Stimulated activated CD8-positive, alpha-beta memory T cell treated with anti-CD3 and anti-CD28 coated beads, Interleukin-4, amount 100 ng/mL, for 24 hours (primary cell): ENCODE measurements at regions not wholly inside any gene's neighbourhood (a gene's known extent, or its start where the extent isn't known, plus 50 kb on each side); places are given as distances from the start of the nearest gene placed in this dataset.
"Not testable (repeated sequence)": the region's sequence is repeated elsewhere in the genome, so short reads cannot be mapped to it uniquely, and the experiment has no call there.

ENCODE experiments used
- DNase-seq: peaks from one replicate; pipeline ENCODE4 v3.0.0-alpha.2; 2020; ENCODE audit warnings: low read depth

DNA sequence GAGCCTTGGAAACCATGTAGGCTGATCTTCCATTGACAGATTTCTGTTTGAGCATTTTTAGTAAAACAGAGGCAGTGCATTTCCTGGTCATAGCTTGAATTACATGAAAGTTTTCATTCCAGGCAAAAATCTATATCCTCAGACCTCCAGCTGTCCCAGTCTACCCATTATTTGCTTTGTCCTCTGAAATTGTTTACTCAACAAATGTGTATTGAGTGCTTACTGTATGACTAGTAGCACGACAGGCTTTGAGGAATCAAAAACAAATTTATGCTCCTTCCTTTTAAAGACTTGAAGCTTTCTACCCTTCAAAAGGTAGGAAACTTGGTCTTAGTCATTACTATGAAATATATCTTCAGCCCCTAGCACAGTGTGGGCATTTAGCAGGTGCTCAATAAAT is 307.9 kb upstream of the IGFBP7 start:
- no peak for DNase-seq

DNA sequence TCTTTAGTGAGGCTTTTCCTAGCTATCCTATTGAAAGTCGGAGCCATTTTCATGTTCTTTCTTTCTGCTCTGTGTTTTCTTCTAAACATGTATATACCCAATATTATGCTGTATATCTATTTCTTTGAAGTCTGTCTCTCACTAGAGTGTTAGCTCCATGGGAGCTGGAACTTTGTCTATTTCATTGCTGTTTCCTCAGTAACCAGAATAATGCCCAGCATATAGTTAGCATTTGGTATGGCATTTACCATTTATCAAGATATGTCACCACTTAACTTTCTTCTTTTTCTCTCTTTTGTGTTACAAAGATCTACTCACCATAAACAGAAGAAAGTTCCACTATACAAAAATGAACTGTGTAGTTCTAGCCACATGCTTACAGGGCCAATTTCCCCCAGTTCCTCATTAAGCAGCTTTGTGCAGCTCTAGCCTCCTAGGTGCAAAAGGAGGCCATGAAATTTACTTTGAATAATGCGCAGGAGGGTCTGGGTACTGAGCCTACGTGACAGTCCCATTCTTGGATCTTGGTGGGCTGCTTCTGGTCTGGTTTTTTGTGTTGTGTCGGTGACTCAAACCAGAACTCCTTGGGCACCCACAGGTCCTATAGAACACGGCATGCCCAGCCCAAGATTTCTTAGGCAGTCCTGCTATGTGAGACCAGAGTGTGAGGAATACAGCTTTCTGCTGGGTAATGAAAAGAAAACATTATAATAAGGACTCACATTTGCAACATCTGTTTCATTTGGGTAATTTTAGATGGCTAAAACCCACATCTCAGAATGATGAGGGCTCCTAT is 302.3 kb upstream of the IGFBP7 start:
- no peak for DNase-seq

DNA sequence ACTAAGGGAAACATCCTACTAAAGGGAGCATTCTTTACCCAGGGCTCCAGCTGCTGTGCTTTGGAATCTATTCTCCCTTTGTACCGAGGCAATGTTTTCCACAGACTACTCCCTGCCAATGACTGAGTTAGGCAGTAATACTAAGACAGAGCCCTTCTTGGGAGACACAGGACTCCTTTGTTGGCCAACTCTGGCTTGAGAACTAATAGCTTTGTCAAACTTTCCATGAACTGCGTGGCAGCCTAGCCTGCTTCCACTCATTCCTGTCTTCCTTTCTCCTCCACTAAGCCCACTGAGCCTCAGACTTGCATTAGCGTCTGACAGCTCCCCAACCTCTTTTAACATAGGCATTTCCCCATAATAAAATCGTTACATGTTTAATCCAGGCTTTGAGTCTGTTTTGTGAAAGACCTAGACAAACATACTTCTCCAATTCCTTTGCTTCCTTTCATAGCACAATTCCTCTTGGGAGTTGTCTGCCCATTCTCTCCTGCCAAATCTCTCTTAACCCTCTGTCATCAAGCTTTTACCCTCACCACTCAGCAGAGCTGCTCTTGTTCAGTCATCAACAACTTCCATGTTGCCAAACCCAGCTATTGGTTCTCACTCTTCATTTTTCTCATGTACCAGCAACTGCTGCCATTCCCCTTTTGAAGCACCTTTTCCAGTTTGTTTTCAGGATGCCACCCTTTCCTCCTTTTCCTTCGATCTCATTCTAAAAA is 300.3 kb upstream of the IGFBP7 start:
- DNase-seq = no peak

DNA sequence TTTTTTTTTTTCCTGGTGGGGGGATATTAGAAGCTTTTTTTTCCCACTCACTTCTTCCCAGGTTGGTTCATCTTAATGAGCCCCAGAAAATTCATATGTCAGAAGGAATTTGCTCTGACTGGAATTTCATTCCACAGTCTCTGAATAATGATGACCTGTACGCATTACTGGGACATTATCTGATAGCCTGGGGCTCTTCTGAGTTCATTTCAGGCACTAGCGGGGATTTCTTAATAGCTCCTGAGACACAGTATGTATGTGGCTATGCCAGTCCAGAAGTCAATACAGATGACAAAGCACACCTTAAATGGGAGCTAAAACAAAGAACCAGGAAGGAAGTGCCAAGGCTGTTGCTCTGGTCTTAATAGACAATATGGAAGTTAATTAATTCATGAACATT is 295.2 kb upstream of the IGFBP7 start:
- DNase-seq = no peak

DNA sequence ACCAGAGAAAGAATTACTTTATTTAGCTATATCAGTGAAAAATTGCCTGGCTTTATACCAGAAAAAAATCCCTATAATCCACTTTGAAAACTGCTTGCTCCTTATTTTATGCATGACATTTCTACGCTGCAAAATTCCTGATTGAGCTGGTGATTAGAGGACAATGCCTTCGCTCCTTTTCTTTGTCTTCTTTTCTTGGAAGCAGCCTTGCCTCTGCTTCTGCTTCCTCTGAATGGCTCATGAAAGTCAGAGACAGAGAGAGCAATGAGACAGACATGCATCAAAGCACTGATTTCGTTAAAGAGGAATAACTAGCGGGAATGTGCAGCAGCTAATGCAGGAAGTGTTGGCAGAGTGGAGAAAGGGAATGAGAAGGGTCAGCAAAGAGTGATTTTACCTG is 294.3 kb upstream of the IGFBP7 start:
- no peak for DNase-seq

DNA sequence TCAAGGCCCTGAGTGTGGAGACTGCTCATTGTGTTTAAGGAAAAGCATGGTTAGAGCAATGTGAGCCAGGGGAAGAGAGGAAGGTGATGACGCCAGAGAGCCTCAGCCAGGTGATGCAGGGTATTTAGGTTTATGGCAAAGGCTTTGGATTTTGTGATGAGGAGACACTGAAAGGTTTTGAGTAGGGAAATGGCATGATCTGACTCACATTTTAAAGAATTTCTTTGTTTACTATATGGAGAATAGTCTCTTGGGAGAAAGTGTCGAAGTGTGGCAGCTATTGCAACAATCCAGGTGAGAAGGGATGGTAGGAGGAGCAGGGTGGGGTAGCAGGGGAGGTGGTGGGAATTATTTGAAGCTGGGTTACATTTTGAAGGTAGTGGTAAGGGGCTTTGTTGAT is 293.4 kb upstream of the IGFBP7 start:
- DNase-seq = no peak

DNA sequence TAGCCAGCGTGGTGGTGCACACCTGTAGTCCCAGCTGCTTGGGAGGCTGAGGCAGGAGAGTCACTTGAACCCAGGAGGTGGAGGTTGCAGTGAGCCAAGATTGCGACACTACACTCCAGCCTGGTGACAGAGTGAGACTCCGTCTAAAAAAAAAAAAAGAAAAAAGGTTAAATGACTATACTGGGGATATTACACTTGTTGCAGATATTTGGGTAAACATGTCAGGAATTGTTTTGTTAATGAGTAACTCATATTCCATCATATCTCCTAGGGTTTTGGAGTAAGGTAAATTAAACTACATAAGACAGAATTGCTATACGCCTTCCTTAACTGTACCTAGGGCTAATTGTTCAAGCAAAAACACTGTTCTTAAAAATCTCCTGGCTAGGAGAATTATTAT is 291.4 kb upstream of the IGFBP7 start:
- no peak for DNase-seq

DNA sequence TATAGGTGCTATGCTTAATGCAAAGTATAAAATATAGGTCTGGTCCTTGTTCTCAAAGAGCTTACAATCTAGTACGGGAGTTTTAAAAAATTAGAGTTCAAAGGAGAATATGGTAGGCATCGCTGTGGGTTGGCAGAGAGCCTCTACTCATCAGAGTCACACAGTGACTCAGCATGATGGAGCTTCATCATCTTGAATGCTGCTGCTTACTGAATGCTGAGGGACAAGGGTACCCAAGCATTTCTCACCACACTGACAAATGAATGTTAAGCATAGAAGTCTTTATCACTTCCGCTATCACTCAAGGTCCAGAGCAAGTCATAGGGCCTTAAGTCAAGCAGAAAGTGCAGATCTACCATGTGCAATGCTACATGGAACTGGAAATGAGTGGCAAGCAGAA is 268.6 kb upstream of the IGFBP7 start:
- DNase-seq = no peak

DNA sequence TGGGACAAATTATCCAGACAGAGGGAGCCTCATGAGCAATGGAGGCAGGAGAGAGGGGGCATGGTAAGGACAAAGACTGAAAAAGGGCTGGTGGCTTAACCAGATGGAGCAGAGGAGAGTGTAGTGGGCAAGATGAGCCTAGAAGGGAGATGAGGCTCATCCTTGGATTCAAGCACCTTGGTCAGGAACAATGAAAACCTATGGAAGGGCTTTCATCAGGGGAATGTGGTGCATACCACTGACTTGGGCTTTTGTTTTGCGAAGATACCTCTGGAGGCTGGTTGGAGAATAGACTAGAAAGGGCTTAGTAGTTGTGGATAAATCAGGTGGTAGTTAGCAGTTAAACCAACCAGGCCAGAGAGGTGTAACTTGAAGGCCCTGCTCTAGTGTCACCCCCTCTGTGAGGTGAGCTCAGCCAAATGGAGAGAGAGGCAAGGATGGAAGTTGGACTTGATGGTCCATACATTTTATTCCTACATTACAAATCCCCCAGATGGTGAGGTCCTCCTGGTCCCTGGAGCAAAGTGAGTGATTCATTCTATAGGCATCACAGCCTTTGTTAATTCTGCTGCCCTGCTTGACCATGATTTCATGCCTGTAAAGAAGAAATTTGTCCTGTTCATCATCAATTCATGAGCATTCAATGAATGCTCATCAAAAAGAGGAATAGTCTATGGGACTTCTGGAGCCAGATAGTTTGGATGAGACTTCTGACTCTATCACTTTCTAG is 264.8 kb upstream of the IGFBP7 start:
- DNase-seq = no peak

DNA sequence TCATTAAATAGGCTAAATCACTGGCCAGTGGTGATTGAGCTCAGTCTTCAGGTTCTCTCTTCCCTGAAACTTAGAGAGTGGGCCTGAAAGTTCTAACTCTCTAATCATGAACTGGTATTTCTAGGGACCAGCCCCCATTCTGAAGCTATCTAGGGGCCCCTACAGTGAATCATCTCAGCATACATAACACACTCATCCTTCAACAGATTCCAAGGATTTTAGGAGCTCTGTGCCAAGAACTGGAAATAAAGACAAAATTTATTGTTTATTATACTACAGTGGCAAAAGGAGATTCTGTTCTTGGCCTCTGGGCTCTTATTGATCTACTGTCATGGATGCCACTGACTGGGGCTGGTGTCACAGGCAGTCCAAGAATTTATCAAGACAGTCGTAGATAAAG is 263.8 kb upstream of the IGFBP7 start:
- no peak for DNase-seq

DNA sequence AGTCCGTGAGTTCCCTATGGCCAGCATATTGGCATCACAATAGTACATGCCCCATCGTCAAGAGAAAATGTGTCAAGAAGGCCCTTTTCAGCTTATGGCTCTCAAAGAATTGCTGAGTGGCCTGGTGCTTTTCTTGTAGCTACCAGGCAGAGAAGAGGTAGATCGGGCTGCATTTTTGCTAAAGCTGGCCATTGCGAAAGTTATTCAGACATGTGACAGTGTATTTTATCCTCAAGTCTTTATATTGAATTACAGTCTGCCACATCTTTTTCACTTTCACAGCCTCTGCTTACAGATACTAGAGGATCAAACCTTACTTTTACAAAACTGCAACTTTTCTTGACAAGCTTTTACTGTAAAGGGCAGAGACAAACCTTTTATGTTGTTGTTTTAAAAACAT is 261.5 kb upstream of the IGFBP7 start:
- no peak for DNase-seq

DNA sequence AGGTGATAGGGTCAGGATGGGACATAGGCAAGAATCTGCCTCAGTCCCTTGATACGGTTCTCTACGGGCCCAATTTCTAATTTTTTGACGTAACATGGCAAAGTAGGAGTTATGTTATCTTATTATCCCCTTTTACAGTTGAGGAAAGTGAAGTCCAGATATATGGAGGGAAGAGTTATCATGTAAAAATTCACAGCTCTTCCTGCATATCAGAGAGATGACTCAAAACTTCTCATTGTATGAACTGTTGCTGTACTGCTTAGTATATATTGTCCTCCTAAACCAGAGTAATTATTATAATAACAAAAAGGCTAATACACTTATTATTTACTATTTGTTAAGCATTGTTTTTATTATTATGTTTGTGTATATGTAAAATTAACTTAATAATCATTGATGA is 260.5 kb upstream of the IGFBP7 start:
- DNase-seq = no peak

DNA sequence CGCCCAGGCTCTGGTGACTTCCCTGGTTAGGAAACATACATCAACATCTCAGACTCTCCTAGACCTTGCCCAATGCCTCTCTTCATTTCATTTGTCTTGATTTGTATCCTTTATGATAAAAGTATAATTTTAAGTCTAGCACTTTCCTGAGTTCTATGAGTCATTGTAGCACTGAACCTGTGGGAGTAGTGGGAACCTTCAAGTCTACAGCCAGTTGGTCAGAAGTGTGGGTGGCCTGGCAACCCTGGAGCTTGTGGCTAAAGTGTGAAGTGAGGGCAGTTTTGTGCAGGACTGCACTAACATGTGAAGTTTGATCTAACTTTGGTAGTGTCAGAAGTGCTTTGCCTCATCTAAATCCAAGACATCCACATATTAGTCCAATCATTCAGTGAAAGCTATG is 259.3 kb upstream of the IGFBP7 start:
- no peak for DNase-seq

DNA sequence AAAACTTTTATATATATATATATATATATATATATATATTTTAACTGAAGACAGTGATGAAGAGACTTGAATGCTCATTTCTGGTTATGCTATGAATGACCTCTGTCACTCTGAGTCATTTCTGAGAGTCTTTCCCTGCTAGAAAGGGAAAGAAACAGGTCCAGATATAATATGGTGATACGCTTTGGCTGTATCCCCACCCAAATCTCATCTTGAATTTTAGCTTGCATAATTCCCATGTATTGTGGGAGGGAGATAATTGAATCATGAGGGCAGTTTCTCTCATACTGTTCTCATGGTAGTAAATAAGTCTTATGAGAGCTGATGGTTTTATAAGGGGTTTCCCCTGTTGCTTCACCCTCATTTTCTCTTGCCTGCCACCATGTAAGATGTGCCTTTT is 254.1 kb upstream of the IGFBP7 start:
- DNase-seq = no peak

DNA sequence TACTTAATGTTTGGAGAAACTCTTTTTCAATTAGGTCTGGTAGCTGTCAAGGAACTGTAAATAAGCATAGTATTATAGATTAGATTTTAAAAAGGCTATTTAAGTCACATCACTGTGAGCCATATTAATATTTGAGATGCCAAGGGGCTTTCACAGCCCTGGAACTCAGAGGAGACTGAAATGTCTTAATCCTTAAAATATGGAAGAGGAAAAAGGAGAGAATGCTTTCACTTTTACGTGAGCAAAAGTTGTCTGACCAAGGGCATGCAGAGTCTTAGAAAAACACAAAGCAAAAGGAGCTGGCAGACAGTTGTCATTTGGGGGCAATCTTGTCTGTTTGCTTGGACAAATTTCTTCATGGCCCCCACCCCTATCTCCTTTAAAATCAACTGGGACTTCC is 253.2 kb upstream of the IGFBP7 start:
- DNase-seq = no peak

DNA sequence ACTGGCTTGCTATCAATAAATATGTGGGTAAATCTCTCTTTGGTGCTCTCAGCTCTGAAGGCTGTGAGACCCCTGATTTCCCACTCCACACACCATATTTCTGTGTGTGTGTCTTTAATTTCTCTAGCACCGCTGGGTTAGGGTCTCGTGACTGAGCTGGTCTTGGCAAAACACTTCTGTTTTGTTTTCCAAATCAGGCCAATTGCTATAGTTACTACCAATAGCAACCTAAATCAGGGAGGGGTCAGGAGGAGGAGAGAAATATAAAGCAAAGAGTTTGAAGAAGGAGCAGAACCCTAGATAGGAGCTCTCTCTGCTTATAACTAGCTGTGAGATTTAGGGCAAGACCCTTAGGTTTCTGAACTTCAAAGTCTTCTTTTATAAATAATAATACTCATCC is 250.5 kb upstream of the IGFBP7 start:
- DNase-seq = no peak

DNA sequence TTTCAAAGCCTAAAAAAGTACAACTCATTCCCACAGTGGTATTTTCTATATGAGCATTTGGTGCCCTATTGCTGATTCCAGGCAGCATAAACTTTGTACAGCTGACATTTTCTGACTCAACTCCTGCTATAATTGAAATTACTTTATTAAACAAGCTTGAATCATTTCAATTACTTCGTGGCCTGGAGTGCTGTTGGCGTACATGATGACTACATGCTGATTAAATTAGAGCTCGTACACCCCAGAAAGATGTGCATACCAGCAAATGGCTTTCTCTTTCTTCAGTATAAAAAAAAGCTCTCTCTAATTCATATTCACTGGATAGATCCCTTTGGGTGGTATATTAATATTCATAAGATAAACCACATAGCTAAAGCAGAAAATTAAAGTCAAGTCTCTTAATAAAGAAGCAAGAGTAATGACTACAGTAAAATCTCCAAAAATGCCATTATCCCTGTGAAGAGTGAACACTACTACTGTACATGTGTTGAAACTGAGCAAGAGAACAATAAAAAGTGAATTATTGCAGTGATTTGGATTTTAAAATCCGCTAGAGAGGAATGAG is 245.0 kb upstream of the IGFBP7 start:
- DNase-seq = no peak

DNA sequence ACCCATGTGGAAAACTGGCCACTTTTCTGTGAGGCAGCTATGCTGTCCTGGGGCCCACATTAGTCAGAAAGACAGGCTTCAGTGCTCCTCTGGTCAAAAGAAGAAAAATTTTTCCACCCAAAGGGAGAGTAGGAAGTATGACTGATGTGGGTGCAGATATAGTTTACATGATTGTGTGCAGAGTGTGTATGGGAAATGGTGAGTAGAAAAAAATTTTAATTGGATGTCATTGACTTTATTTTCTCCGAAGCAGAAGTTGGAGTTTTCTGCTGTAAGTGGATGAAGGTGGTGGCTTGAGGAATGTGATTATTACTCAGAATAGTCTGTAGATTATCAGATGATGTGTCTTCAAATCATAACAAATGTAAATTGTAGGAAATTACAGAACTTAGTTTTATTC is 241.5 kb upstream of the IGFBP7 start:
- no peak for DNase-seq

DNA sequence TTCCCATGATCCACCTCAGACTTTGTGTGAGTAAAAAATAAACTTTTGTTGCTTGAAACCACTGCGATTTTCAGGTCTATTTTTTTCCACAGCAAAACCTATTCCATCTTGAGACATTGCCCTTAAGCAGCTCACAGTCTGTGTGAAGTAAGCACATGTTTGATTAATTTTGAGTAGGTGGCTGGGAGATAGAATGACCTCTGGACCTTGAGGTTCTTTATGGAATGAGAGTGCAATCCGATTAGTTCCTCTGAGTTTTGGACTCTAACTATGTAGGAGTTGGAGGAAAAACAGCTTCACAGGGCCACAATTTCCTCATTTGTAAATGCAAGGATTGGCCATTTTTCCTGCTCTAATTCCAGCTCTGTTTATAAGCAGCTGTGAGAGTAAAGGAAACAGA is 234.1 kb upstream of the IGFBP7 start:
- no peak for DNase-seq

DNA sequence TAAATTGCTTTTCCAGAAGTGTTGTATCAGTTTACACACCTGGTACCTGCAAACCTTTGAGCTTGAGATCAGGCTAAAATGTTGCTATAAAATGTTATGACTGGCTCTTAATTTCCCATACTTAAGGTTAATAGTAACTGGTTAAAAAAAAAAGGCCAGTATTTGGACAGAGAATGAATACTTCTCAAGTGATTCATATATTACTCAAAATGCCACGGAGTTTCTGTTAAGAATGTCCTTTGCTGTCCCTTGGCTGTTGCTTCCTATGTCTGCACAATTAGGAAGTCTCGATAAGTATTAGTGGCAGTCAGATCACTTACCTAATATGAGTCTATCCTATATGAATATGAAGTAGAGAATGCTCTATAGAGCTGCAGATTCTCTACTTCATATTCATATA is 232.2 kb upstream of the IGFBP7 start:
- no peak for DNase-seq

DNA sequence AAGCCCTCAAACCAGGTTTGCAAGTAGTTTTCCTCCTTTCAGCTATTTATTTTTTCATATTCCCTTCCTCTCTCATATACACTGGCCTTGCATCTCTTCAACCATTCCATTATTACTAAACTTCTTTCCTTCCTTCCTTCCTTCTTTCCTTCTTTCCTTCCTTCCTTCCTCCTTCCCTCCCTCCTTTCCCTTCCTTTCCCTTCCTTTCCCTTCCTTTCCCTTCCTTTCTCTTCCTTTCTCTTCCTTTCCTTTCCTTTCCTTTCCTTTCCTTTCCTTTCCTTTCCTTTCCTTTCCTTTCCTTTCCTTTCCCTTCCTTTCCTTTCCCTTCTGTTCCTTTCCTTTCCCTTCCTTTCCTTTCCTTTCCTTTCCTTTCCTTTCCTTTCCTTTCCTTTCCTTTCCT is 228.7 kb upstream of the IGFBP7 start:
- not testable (repeated sequence) for DNase-seq

DNA sequence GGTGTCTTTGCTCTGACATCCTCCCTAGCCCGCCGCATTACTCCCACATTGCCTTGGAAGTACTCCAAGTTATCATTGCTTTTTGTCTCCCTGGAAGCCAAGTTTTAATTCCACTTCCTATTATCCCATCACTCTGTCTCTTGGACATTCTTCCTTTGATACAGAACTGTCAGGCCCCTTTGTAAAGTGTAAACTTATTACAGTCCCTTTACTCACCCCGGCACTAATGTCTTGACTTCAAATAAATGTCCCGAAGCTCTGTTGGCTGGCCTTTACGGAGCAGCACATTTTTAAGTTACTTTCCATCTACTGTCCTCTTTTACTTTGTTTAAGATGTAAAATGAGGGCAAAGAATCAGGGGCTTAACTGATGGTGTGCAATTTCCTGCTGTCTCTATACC is 223.5 kb upstream of the IGFBP7 start:
- DNase-seq = no peak

DNA sequence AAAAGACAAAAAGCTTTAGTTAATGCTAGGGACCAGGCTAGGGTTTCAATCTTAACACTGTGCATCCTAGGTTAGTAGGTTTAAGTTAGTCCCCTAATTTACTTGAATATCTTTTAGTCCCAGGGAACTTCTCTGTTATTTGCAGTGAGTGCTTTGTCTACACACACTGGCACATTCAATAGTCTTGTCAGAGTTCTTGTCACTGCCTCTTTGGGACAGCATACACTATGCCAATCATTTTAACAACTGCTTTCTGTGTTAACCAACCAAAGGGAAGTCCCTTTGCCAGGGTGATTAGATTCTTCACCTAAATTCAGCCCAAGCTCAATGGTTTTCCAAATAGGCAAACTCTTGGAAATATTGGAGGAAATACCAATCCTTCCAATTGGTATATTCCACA is 221.8 kb upstream of the IGFBP7 start:
- no peak for DNase-seq
